Cardiac muscle cell (in vitro differentiated cells and primary cell): ENCODE measurements at regions not wholly inside any gene's neighbourhood (a gene's known extent, or its start where the extent isn't known, plus 50 kb on each side); places are given as distances from the start of the nearest gene placed in this dataset.

Source experiments
- DNase-seq, 2 donors: peaks; one replicate each; pipeline versions ENCODE4 v3.0.0 to v3.0.0-alpha.2; 2010 to 2017; ENCODE audit warnings: low read depth in 1 of 2, low spot score in 1 of 2
- H3K27ac ChIP-seq: fragments of 200-600 bp; sonication (generic); 2 replicates; pipeline ENCODE4 v1.5.1; 2016
- H3K27me3 ChIP-seq: fragments of 200-600 bp; sonication (generic); 2 replicates; pipeline ENCODE4 v1.6.0; 2016; ENCODE audit warnings: control low read depth
- H3K36me3 ChIP-seq: fragments of 200-600 bp; sonication (generic); 2 replicates; pipeline ENCODE4 v1.5.1; 2016; ENCODE audit warnings: control low read depth
- H3K4me1 ChIP-seq: fragments of 200-600 bp; sonication (generic); 2 replicates; pipeline ENCODE4 v1.8.1; 2017; ENCODE audit warnings: low read depth, mild to moderate bottlenecking, mixed run types
- H3K4me3 ChIP-seq: fragments of 200-600 bp; sonication (generic); 2 replicates; pipeline ENCODE4 v1.5.1; 2016; ENCODE audit warnings: mild to moderate bottlenecking
- H3K9me3 ChIP-seq: fragments of 200-600 bp; sonication (generic); 2 replicates; pipeline ENCODE4 v1.5.1; 2017; ENCODE audit warnings: low read depth, mild to moderate bottlenecking, control low read depth
- CTCF ChIP-seq: IDR thresholded peaks from 2 replicates; pipeline ENCODE4 v1.5.1; 2012; ENCODE audit warnings: low read depth, mild to moderate bottlenecking, low read length

- no peaks in the 10 kb centered on the region for H3K27me3 ChIP-seq
- H3K36me3 ChIP-seq: no peaks in the 10 kb centered on the region
- DNase-seq: no peak
- no peak for TF ChIP-seq CTCF
- H3K9me3 ChIP-seq: no peaks in the 10 kb centered on the region
- no peak overlapping the region for H3K4me3 ChIP-seq
- no peaks in the 10 kb centered on the region for H3K4me1 ChIP-seq
- H3K27ac ChIP-seq: no peak overlapping the region
These were observed 349.3 kb upstream of the ACTBL2 start for GRCh38 chr5:57831932-57832331.

- Histone ChIP-seq H3K27me3 (no peaks in the 10 kb centered on the region), H3K36me3 (no peaks in the 10 kb centered on the region), H3K27ac (no peak overlapping the region), H3K9me3 (no peaks in the 10 kb centered on the region), H3K4me1 (no peaks in the 10 kb centered on the region), H3K4me3 (no peak overlapping the region)
- no peak for TF ChIP-seq CTCF
- DNase-seq: no peak
These were observed 348.5 kb upstream of the ACTBL2 start for GRCh38 chr5:57831090-57831489.

GRCh38 chr5:57828221-57828620 is 345.6 kb upstream of the ACTBL2 start:
- H3K27ac ChIP-seq: no peak overlapping the region
- no peak for TF ChIP-seq CTCF
- H3K4me3 ChIP-seq: no peak overlapping the region
- DNase-seq: no peak
- no peaks in the 10 kb centered on the region for H3K4me1 ChIP-seq
- no peaks in the 10 kb centered on the region for H3K36me3 ChIP-seq
- no peaks in the 10 kb centered on the region for H3K27me3 ChIP-seq
- H3K9me3 ChIP-seq: no peaks in the 10 kb centered on the region

- Histone ChIP-seq H3K4me3 (no peak overlapping the region), H3K36me3 (no peaks in the 10 kb centered on the region), H3K9me3 (no peaks in the 10 kb centered on the region), H3K27me3 (no peaks in the 10 kb centered on the region), H3K27ac (no peak overlapping the region), H3K4me1 (no peaks in the 10 kb centered on the region)
- TF ChIP-seq CTCF: no peak
- DNase-seq: peak in 1 of 2 donors; percentile 20
These were observed 342.5 kb upstream of the ACTBL2 start for GRCh38 chr5:57825031-57825686.

GRCh38 chr5:57824623-57825022 is 342.0 kb upstream of the ACTBL2 start:
- H3K4me1 ChIP-seq: no peaks in the 10 kb centered on the region
- H3K27ac ChIP-seq: no peak overlapping the region
- TF ChIP-seq CTCF: no peak
- no peaks in the 10 kb centered on the region for H3K9me3 ChIP-seq
- no peaks in the 10 kb centered on the region for H3K36me3 ChIP-seq
- DNase-seq: no peak
- H3K4me3 ChIP-seq: no peak overlapping the region
- no peaks in the 10 kb centered on the region for H3K27me3 ChIP-seq
